Tongue (tissue), 1 donor: ENCODE measurements at regions not wholly inside any gene's neighbourhood (a gene's known extent, or its start where the extent isn't known, plus 50 kb on each side); places are given as distances from the start of the nearest gene placed in this dataset.
"Not testable (repeated sequence)": the region's sequence is repeated elsewhere in the genome, so short reads cannot be mapped to it uniquely, and the experiment has no call there.

Experiments
- DNase-seq: peaks from one replicate; pipeline ENCODE4 v3.0.0-alpha.2; 2015

DNA sequence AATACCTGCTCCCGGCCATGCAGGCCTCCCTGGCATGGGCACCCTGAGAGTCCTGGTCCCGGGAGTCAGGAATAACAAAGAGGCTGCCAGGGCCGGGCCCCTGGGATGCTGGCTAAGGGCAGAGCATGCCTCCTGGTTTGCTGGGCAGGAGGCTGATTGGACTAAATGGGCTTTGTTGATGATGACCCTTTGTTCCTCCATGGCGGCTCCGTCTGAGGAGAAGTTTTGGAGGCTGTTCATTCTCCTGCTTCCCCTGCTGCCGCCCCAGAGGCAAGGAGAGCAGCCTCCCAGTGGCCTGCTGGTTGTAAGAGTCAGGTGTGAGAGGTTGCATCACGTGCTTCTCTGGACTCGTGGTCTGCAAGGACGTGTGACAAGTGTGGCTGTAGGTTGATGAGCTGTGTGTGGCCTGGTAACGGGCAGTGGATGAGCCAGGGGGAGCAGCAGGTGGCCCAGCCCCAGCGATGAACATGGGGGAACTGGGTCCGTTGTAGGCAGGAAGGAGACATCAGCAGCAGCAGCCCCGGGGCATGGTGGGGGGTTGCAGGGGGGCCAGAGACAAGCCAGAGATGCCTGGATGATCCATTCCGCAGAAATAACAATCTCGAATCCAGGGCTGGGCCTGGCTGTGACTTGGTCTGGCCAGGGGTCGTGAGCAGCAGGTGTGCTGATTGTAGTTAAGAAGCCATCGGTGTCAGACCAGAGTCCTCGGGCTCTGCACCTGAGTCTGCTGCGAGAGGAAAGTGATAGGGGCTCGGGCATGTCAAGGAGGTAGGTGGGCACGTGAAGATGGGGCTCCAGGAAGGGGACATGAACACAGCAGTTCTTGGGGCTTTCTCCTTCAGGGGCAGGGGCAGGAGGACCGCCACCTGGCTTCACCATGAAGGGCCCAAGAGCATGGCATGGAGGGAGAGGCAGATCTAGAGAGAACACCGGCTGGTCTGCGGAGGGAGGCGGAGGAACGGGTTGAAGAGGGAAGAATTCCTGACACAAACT, 101.4 kb downstream of the TNFRSF13B start:
- no peak for DNase-seq

- not testable (repeated sequence) for DNase-seq
Measured at GRCh38 chr17:16869531-16870252, 102.2 kb downstream of the TNFRSF13B start.

DNA sequence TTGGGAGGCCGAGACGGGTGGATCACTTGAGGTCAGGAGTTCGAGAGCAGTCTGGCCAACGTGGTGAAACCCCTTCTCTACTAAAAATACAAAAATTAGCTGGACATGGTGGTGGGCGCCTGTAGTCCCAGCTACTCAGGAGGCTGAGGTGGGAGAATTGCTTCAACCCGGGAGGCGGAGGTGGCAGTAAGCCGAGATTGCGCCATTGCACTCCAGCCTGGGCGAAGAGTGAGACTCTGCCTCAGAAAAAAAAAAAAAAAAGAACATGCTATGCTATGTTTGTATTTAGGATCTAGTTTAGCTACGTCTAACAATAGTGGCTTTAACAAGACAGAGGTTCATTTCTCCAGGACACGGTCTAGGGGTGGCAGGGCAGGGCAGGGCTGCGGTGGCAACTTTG, 103.3 kb downstream of the TNFRSF13B start:
- DNase-seq = not testable (repeated sequence)

GRCh38 chr17:16867545-16867944, 104.4 kb downstream of the TNFRSF13B start:
- DNase-seq = not testable (repeated sequence)

GRCh38 chr17:16866841-16867240, 105.1 kb downstream of the TNFRSF13B start:
- not testable (repeated sequence) for DNase-seq

DNA sequence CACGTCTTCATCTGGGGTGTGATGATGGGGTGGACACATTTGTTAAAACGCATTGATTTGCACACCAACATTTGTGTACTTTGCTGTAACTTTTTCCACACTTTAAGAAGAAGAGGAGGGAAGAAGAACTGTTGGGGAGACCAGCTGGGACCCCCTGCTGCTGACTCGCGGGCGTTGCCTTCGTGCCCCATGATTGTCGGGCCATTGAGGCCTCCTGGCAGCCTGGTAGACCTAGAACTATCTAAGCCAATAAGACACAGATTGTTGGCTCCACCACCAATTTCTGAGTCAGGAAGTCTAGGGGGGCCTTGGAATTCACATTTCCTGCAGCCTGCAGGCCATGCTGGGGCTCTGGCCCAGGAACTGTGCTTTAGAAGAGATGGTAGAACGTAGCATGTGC, 105.5 kb downstream of the TNFRSF13B start:
- no peak for DNase-seq

DNA sequence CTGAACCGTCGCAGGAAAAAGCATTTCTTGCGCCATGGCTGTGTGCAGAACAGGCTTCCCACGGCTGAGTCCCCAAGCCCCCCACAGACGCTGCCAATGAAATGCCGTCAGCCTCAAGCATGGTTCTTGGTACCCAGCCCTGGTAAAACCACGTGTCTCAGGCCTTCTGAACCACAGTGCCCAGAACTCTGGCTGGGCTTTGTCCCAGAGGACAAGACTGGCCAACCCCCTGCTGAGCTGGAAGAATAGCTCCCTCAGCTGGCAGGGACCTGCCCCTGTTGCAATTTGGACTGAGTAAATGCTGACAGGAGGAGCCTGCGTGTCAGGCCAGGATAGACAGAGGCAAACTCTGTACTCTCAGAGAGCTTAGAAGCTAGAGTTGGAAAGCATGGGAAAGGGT, 106.2 kb downstream of the TNFRSF13B start:
- DNase-seq = not testable (repeated sequence)

GRCh38 chr17:16865077-16865613, 106.8 kb downstream of the TNFRSF13B start:
- not testable (repeated sequence) for DNase-seq

DNA sequence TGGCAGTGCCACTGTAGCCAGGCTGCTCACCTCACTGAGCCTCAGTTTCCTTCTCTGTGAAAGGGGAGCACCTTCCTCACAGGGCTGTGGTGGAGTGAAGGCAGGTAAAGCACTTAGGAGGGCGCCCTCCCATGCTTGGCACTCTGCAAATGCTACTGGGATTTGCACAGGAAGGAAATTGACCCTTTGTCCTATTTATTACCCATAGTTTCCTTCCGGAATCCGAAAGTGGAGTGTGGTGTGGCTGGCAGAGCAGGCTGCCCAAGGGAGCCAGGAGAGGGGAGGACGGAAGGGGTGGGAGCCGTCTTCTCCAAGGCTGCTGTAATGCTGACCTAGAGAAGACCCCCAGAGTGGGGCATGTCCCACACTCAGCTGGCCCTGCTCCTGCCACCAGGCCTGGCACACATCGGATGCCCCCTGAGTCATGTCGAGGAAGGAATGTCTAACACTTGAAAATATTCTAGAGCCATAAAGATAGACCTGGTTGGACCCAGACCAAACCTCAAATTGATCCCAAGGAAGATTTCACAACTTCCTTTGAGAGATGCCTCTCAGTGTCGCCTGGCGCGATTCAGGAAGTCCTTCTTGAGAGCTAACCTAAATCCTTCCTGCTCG, 107.3 kb downstream of the TNFRSF13B start:
- not testable (repeated sequence) for DNase-seq

GRCh38 chr17:16861152-16861551, 110.8 kb downstream of the TNFRSF13B start:
- not testable (repeated sequence) for DNase-seq

DNA sequence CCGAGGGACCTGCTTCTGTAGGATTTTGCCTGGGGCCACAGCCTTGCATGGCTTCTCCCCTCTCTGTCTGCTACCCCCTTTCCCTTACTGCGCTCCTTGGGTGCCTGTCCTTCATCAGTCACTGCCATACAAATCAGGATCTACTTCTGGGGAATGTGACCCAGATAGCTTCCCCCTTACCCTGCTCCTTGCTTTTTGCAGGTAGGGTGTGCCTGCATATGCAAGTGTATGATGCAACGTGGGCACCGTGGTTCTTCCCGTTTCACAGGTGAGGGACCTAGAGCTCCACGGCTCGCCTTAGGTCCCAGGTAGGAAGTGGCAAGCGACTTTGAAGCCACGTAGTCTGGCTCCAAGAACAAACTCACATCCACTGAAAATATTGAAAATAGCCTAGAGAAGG, 111.5 kb downstream of the TNFRSF13B start:
- not testable (repeated sequence) for DNase-seq

- not testable (repeated sequence) for DNase-seq
Measured at GRCh38 chr17:16859515-16859914, 112.4 kb downstream of the TNFRSF13B start.

- not testable (repeated sequence) for DNase-seq
Measured at GRCh38 chr17:16857746-16858145, 114.2 kb downstream of the TNFRSF13B start.

GRCh38 chr17:16856846-16857245, 115.1 kb downstream of the TNFRSF13B start:
- DNase-seq = not testable (repeated sequence)

- DNase-seq = not testable (repeated sequence)
Measured at GRCh38 chr17:16856171-16856570, 115.7 kb downstream of the TNFRSF13B start.

- not testable (repeated sequence) for DNase-seq
Measured at GRCh38 chr17:16854636-16855035, 117.3 kb downstream of the TNFRSF13B start.

GRCh38 chr17:16853661-16854320, 118.1 kb downstream of the TNFRSF13B start:
- no peak for DNase-seq

DNA sequence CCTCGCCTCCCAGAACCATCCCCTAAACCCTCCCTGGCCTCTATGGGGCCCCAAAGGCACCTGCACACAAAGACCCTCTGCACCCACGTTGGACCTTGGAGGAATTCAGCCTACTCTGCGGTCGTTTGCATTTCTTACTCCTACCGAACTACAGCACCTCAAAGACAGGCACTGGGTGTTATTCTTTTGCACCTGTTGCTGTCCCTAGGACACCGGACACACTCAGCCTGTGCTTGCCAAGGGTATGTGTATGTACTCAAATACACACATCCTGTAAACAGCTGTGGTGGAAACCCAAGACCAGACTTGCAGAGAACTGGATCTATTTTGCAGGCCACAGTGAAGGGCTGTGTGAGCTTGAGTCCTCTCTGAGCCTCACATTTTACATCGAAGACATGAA, 122.1 kb downstream of the TNFRSF13B start:
- not testable (repeated sequence) for DNase-seq

DNA sequence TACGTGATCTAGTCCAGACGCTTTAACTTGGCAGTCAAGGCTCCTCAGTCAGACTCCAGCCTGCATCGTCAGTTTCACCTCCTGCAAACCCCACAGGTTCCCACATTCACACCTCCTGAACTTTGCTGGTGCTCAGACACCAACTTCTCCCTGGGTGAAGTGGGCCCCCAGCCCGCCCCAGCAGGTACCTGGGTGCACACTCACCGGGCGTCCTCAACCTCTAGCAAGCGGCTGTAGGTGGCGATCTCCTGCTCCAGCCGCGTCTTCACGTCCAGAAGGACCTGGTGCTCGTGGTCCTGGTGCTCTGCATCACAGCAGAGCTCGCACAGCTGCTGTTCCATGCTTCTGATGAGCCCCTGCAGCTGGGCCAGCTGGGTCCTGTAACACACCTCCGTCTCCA, 122.9 kb downstream of the TNFRSF13B start:
- not testable (repeated sequence) for DNase-seq

DNA sequence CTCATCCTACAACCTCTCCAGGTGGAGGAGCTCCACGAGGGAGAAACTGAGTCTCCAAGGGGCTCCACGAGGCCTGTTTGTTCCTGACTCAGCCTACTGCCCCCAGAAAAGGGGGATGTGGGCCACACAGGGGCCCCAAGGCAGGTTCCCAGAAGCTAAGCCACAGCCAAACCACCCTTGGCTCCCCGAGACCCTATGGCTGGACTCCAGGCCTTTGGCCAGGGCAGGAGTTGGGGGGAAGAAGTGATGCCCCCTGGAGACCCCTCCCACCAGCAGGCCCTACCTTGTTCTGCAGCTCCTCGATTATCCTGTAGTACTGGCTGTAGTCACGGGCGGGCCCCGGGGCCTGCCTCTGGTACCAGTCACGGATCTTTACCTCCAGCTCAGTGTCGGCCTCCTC, 126.8 kb downstream of the TNFRSF13B start:
- not testable (repeated sequence) for DNase-seq

DNA sequence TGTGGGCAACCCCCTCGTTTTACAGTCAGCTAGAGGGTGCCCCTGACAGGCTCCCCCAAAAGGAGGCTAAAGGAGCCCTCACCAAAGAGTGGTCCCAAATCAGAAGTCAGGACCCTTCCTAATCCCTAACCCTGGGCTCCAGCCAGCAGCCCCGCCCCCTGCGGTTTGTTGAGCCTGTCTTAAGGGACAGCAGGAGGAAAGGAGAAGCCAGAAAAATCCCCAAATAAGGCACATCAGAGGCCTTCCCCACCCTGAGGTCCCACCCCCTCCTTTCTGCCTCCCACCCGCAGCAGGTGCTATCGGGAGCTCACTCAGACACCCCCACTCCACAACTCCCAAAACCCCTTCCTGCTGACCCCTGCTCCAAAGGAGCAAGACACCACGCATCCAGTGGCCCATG, 127.2 kb downstream of the TNFRSF13B start:
- DNase-seq = not testable (repeated sequence)

DNA sequence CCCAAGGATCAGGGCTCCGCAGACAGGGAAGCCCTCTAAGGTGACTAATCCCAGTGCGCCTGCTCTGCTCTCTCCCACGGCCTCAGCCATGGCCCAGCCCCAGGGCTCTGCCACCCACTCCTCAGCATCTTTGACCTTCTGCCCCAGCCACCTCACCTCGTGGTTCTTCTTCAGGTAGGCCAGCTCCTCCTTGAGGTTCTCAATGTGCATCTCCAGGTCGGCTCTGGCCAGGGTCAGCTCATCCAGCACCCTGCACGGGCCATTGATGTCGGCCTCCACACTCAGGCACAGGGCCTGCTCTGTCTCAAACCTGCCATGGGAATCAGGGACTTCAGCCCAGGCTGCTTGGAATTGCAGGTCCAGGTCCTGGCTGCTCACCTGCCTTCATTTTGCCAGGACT, 128.4 kb downstream of the TNFRSF13B start:
- not testable (repeated sequence) for DNase-seq
